Parathyroid adenoma (tissue), 2 donors: ENCODE measurements at regions not wholly inside any gene's neighbourhood (a gene's known extent, or its start where the extent isn't known, plus 50 kb on each side); places are given as distances from the start of the nearest gene placed in this dataset.

Experiments used
- H2AFZ ChIP-seq: fragments of 300-600 bp; sonication (generic); one replicate; pipeline ENCODE4 v1.7.0; 2017; ENCODE audit warnings: antibody characterized with exemption, mild to moderate bottlenecking
- H3K27ac ChIP-seq: fragments of 300-600 bp; sonication (generic); one replicate; pipeline ENCODE4 v1.7.0; 2017
- H3K27me3 ChIP-seq: fragments of 300-600 bp; sonication (generic); one replicate; pipeline ENCODE4 v1.7.0; 2017; ENCODE audit warnings: low read length; ENCODE audit not compliant: control insufficient read depth, insufficient read depth
- H3K36me3 ChIP-seq: fragments of 300-600 bp; sonication (generic); one replicate; pipeline ENCODE4 v1.7.0; 2017; ENCODE audit warnings: low read length; ENCODE audit not compliant: control insufficient read depth, insufficient read depth
- H3K4me1 ChIP-seq: fragments of 300-600 bp; sonication (generic); one replicate; pipeline ENCODE4 v1.7.0; 2017; ENCODE audit warnings: control low read depth
- H3K4me2 ChIP-seq: fragments of 300-600 bp; sonication (generic); one replicate; pipeline ENCODE4 v1.7.0; 2017; ENCODE audit warnings: low read length
- H3K4me3 ChIP-seq: fragments of 300-600 bp; sonication (generic); one replicate; pipeline ENCODE4 v1.7.0; 2017; ENCODE audit warnings: low read depth, low read length
- H3K79me2 ChIP-seq: fragments of 300-600 bp; sonication (generic); one replicate; pipeline ENCODE4 v1.7.0; 2017; ENCODE audit warnings: control low read depth
- H3K9ac ChIP-seq: fragments of 300-600 bp; sonication (generic); one replicate; pipeline ENCODE4 v1.7.0; 2017; ENCODE audit warnings: mild to moderate bottlenecking
- H3K9me3 ChIP-seq: fragments of 300-600 bp; sonication (generic); one replicate; pipeline ENCODE4 v1.7.0; 2017; ENCODE audit warnings: low read length; ENCODE audit not compliant: control insufficient read depth
- CTCF ChIP-seq: fragments of 300-600 bp; sonication (generic); IDR thresholded peaks from one replicate; pipeline ENCODE4 v1.7.0; 2017; ENCODE audit warnings: antibody characterized with exemption, mild to moderate bottlenecking
- donor health status: primary hyperparathyroidism.

- Histone ChIP-seq H3K27ac (no peak overlapping the region), H3K36me3 (no peaks in the 10 kb centered on the region), H3K4me3 (no peak overlapping the region), H3K9ac (no peak overlapping the region), H2AFZ (no peak overlapping the region), H3K27me3 (no peaks in the 10 kb centered on the region), H3K4me2 (no peak overlapping the region), H3K4me1 (no peaks in the 10 kb centered on the region), H3K9me3 (no peaks in the 10 kb centered on the region), H3K79me2 (no peaks in the 10 kb centered on the region)
- TF ChIP-seq CTCF = no peak
Observed at GRCh38 chr4:116724249-116724648, 361.1 kb downstream of the TRAM1L1 start.

DNA sequence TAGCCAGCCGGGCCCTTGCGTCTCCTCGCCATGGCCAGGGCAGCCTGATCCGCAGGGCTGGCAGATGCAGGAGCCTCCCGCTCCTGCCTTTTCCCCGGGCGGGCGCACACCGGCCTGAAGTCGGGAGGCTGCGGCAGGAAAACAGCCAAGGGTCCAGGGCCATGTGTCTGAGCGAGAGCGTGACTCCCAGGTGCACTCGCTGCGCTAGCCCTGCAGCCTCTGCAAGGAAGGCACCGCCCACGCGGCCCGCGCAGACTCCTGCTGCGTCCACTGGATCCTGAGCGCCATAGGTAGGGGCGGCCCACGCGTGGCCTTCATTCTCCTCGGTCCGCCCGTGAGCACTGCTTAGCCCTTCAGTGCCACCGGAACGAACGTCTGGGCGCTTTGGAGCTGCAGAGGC lies 379.9 kb downstream of the TRAM1L1 start:
- H3K9me3 ChIP-seq = no peaks in the 10 kb centered on the region
- H3K79me2 ChIP-seq = no peaks in the 10 kb centered on the region
- H3K4me3 ChIP-seq = no peak overlapping the region
- no peaks in the 10 kb centered on the region for H3K36me3 ChIP-seq
- no peaks in the 10 kb centered on the region for H3K27me3 ChIP-seq
- no peak for TF ChIP-seq CTCF
- H3K27ac ChIP-seq = no peak overlapping the region
- no peak overlapping the region for H2AFZ ChIP-seq
- no peaks in the 10 kb centered on the region for H3K4me1 ChIP-seq
- no peak overlapping the region for H3K9ac ChIP-seq
- no peak overlapping the region for H3K4me2 ChIP-seq

DNA sequence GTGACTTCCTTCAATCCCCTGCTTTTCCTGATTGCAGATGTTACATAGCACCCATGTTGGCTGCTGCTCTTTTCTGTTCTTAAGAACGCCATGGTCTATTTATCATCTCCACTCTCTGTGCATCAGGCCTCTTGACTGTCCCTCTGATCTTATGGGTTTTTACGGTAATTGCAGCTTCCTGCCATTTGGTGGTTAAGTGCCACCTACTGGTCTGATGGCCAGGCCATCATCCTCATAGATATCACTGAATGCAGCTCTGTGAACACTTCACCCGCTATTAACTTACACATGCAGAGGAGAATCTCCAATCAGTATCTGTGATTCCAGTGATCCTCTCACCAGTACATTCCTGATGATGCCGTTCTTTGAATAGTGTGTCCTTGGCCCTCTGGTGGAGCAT lies 382.4 kb downstream of the TRAM1L1 start:
- Histone ChIP-seq H3K79me2 (no peaks in the 10 kb centered on the region), H3K4me3 (no peak overlapping the region), H3K27ac (no peak overlapping the region), H3K4me1 (no peaks in the 10 kb centered on the region), H3K9ac (no peak overlapping the region), H3K36me3 (no peaks in the 10 kb centered on the region), H3K27me3 (no peaks in the 10 kb centered on the region), H2AFZ (no peak overlapping the region), H3K4me2 (no peak overlapping the region), H3K9me3 (no peaks in the 10 kb centered on the region)
- no peak for TF ChIP-seq CTCF

- TF ChIP-seq CTCF = no peak
- H3K4me1 ChIP-seq = no peaks in the 10 kb centered on the region
- no peak overlapping the region for H2AFZ ChIP-seq
- no peak overlapping the region for H3K4me2 ChIP-seq
- no peak overlapping the region for H3K4me3 ChIP-seq
- no peak overlapping the region for H3K27ac ChIP-seq
- H3K9me3 ChIP-seq = no peaks in the 10 kb centered on the region
- H3K27me3 ChIP-seq = no peaks in the 10 kb centered on the region
- no peaks in the 10 kb centered on the region for H3K79me2 ChIP-seq
- H3K36me3 ChIP-seq = no peaks in the 10 kb centered on the region
- no peak overlapping the region for H3K9ac ChIP-seq
Observed at GRCh38 chr4:116688536-116688935, 396.8 kb downstream of the TRAM1L1 start.

- no peaks in the 10 kb centered on the region for H3K9me3 ChIP-seq
- no peaks in the 10 kb centered on the region for H3K4me1 ChIP-seq
- no peaks in the 10 kb centered on the region for H3K79me2 ChIP-seq
- no peak overlapping the region for H3K4me2 ChIP-seq
- H3K27me3 ChIP-seq = no peaks in the 10 kb centered on the region
- H2AFZ ChIP-seq = no peak overlapping the region
- no peak overlapping the region for H3K9ac ChIP-seq
- H3K36me3 ChIP-seq = no peaks in the 10 kb centered on the region
- no peak overlapping the region for H3K4me3 ChIP-seq
- TF ChIP-seq CTCF = no peak
- no peak overlapping the region for H3K27ac ChIP-seq
Observed at GRCh38 chr4:116668190-116668589, 417.2 kb downstream of the TRAM1L1 start.
